IPS-20b (cell line): ENCODE measurements at regions not wholly inside any gene's neighbourhood (a gene's known extent, or its start where the extent isn't known, plus 50 kb on each side); places are given as distances from the start of the nearest gene placed in this dataset.

Source experiments
- H3K27ac ChIP-seq: one replicate; pipeline ENCODE4 v1.5.1; 2013; ENCODE audit warnings: low read length
- H3K27me3 ChIP-seq: 2 replicates; pipeline ENCODE4 v1.6.1; 2013; ENCODE audit warnings: mild to moderate bottlenecking, low read length, inconsistent platforms; ENCODE audit not compliant: insufficient read depth
- H3K36me3 ChIP-seq: 2 replicates; pipeline ENCODE4 v1.6.1; 2013; ENCODE audit warnings: low read depth, mild to moderate bottlenecking, inconsistent platforms, low read length, moderate library complexity; ENCODE audit not compliant: insufficient read depth
- H3K4me1 ChIP-seq: 2 replicates; pipeline ENCODE4 v1.6.1; 2013; ENCODE audit warnings: mild to moderate bottlenecking, control low read depth, inconsistent platforms, low read length, moderate library complexity; ENCODE audit not compliant: insufficient read depth
- H3K4me3 ChIP-seq: 2 replicates; pipeline ENCODE4 v1.5.1; 2013; ENCODE audit warnings: mild to moderate bottlenecking, low read length, inconsistent platforms
- H3K9ac ChIP-seq: 2 replicates; pipeline ENCODE4 v1.6.1; 2013; ENCODE audit warnings: low read depth, mild to moderate bottlenecking, inconsistent platforms, low read length, moderate library complexity
- H3K9me3 ChIP-seq: 2 replicates; pipeline ENCODE4 v1.6.1; 2013; ENCODE audit warnings: mild to moderate bottlenecking, low read depth, low read length, inconsistent platforms; ENCODE audit not compliant: insufficient read depth

DNA sequence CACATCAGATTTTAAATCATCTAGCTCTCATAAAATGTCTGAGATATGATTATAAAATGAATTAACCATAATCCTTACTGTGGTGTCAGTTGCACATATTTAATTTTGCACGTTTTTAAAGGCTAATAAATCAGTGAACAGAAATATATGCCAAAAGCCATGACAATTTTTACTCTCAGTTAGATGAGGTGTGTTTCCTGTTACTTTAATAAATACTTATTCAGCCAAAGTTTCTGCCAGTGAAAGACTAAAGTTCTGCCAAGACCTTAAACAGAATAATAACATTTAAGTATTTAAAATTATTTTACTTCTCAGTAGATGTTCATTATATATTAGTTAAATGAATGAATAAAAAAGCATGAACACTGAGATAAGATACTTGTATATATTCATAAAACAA, 1150.1 kb downstream of the NAALADL2 start:
- Histone ChIP-seq H3K9me3 (no peaks in the 10 kb centered on the region), H3K27ac (no peak overlapping the region), H3K27me3 (no peaks in the 10 kb centered on the region), H3K4me1 (peaks cover 3% of the 10 kb centered on the region; the same call in 1 of the 2 replicates), H3K36me3 (no peaks in the 10 kb centered on the region), H3K9ac (no peak overlapping the region), H3K4me3 (no peak overlapping the region)

DNA sequence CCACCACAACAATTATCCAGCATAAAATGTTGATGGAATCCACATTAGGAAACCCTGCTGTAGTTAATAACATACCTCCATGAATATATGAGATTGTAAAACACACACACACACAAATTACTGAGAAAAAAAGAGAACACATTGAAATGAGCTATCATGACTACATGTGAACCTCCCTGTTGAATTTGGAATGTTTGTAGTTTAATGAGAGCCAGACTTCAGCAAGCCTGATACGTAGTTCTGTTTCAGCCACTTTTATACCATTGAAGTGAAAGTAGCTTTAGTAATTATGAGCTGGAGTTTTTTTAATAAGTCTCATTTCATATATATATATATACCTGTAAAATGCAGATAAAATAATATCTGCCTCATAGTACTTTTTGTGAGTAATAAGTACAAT, 1146.4 kb downstream of the NAALADL2 start:
- Histone ChIP-seq H3K27me3 (no peaks in the 10 kb centered on the region), H3K27ac (no peak overlapping the region), H3K36me3 (no peaks in the 10 kb centered on the region), H3K9me3 (no peaks in the 10 kb centered on the region), H3K4me1 (peaks cover 3% of the 10 kb centered on the region; the same call in 1 of the 2 replicates), H3K4me3 (no peak overlapping the region), H3K9ac (no peak overlapping the region)

DNA sequence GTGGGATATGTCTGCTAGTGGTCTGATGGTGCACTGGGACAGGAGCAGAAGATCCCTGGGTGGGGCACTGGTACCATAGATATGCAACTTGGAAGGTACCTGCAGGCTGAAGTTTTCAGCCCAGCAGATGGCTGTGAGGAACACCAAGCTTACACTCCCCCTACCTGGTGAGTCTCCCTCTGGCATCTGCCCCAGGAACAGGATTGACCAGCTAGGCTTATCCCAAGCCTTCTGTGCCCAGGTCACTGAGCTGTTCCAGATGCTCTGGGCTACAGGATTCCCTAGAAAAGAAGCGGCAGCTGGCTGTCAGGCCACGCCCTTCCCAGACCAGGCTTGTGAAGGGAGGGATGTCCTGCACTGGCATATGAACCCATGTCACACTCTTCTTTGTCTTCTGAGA, 1130.0 kb downstream of the NAALADL2 start:
- H3K4me3 ChIP-seq, result no peak overlapping the region
- H3K9me3 ChIP-seq, result no peaks in the 10 kb centered on the region
- no peak overlapping the region for H3K9ac ChIP-seq
- H3K36me3 ChIP-seq, result no peaks in the 10 kb centered on the region
- no peaks in the 10 kb centered on the region for H3K27me3 ChIP-seq
- H3K4me1 ChIP-seq, result peaks cover 7% of the 10 kb centered on the region; the same call in 1 of the 2 replicates
- H3K27ac ChIP-seq, result no peak overlapping the region

DNA sequence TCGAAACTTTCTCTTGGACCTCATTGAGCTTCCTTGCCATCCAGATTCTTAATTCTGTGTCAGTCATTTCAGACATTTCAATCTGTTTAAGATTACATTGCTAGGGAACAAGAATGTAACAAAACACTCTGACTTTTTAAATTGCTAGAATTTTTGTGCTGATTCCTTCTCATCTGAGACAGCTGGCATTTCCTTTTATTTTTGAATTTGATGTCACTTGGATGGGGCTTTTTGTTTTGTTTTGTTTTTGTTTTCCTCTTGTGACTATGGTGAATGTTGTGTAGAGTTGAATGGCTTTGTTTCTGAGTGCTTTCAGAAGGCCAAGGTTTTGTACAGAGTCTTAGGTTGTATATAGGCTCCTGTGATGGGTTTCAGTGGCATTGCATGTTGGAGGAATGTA, 1129.3 kb downstream of the NAALADL2 start:
- H3K9me3 ChIP-seq, result no peaks in the 10 kb centered on the region
- no peak overlapping the region for H3K4me3 ChIP-seq
- no peak overlapping the region for H3K9ac ChIP-seq
- H3K36me3 ChIP-seq, result no peaks in the 10 kb centered on the region
- H3K27ac ChIP-seq, result no peak overlapping the region
- H3K4me1 ChIP-seq, result peaks cover 7% of the 10 kb centered on the region; the same call in 1 of the 2 replicates
- H3K27me3 ChIP-seq, result no peaks in the 10 kb centered on the region

DNA sequence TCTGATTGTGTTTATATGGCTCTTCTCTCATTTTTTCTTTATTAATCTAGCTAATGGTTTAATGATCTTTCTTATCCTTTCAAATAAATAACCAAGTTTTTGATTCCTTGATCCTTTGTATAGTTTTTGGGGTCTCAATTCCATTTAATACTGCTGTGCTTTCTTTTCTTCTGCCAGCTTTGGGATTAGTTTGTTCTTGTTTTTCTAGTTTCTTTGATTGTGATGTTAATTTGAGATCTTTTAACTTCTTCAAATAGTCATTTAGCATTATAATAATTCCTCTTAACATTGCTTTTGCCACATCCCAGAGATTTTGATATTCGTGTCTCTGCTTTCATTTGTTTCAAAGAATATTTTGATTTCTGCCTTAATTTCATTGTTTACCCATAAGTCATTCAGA, 1126.6 kb downstream of the NAALADL2 start:
- peak overlapping the region; percentile 20; the same call in 1 of the 2 replicates for H3K4me3 ChIP-seq
- H3K27me3 ChIP-seq, result no peaks in the 10 kb centered on the region
- H3K36me3 ChIP-seq, result no peaks in the 10 kb centered on the region
- H3K27ac ChIP-seq, result no peak overlapping the region
- peaks cover 7% of the 10 kb centered on the region; the same call in 1 of the 2 replicates for H3K4me1 ChIP-seq
- no peaks in the 10 kb centered on the region for H3K9me3 ChIP-seq
- no peak overlapping the region for H3K9ac ChIP-seq

DNA sequence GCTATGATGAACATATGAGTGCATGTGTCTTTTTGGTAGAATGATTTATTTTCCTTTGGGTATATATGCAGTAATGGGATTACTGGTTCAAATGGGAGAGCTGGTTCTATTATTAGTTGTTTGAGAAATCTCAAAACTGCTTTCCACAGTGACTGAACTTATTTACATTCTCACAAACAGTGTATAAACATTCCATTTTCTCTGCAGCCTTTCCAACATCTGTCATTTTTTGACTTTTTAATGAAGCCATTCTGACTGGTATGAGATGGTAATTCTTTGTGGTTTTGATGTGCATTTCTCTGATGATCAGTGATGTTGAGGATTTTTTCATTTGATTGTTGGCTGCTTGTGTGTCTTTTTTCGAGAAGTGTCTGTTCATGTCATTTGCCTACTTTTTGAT, 1124.2 kb downstream of the NAALADL2 start:
- no peaks in the 10 kb centered on the region for H3K36me3 ChIP-seq
- H3K4me3 ChIP-seq, result no peak overlapping the region
- no peak overlapping the region for H3K9ac ChIP-seq
- no peak overlapping the region for H3K27ac ChIP-seq
- no peaks in the 10 kb centered on the region for H3K9me3 ChIP-seq
- peaks cover 7% of the 10 kb centered on the region; the same call in 1 of the 2 replicates for H3K4me1 ChIP-seq
- H3K27me3 ChIP-seq, result no peaks in the 10 kb centered on the region

DNA sequence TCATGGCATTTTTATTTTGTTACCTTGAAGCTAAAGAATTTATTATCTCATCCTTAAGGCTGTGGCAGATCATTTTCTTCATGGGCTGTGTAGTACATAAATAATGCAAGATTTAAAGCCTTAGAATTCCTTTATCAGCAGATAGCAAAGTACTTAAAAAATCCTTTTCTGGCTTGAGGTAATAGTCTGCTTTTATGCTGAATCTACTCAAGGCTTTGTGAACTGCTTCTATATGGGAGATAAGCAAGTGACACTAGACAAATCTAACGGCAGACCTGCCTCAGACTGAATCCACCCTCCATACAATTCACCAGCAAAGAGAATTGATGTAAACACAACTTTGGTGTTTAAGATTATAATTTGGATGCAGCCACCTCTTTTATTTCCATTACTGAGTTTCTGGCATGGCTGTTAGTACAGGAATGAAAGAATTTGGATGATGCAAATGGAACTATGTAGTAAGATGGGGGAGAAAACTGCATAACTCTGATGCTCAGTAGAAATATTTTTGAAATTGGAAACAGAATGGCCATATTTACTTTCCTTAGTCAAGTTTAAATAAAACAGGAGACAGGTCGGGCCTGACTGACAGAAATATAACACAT, 1121.5 kb downstream of the NAALADL2 start:
- Histone ChIP-seq H3K27me3 (no peaks in the 10 kb centered on the region), H3K9me3 (peaks cover 7% of the 10 kb centered on the region; the same call in 1 of the 2 replicates)

DNA sequence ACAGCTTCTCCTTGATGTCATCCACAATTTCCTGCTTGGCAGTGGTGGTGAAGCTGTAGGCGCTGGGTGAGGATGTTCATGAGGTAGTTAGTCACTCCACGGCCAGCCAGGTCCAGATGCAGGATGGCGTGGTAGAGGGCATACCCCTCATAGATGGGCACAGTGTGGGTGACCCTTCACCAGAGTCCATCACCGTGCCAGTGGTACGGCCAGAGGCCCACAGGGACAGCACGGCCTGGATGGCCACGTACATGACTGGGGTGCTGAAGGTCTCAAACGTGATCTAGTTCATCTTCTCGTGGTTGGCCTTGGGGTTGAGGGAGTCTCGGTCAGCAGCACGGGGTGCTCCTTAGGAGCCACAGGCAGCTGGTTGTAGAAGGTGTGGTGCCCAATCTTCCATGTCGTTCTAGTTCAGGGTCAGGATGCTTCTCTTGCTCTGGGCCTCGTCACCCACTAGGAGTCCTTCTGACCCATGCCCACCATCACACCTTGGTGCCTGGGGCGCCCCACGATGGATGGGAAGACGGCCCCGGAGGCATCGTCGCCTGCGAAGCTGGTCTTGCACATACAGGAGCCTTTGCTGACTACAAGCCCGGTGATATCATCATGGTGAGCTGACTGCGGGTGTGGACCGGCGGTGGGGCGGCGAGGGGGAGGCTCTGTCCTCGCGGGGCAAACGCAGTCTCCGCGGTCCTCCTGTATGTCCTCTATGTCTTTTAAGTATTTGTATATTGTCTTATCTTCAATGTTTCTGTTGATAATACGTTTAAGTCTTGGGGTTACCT, 1119.0 kb downstream of the NAALADL2 start:
- Histone ChIP-seq H3K27ac (no peak overlapping the region), H3K4me3 (no peak overlapping the region), H3K9ac (no peak overlapping the region), H3K9me3 (peaks cover 7% of the 10 kb centered on the region; the same call in 1 of the 2 replicates), H3K27me3 (no peaks in the 10 kb centered on the region), H3K36me3 (no peaks in the 10 kb centered on the region), H3K4me1 (no peaks in the 10 kb centered on the region)

More for the DNA sequence above, 1121.5 kb downstream of the NAALADL2 start:
- Histone ChIP-seq H3K4me3 (no peak overlapping the region), H3K36me3 (no peaks in the 10 kb centered on the region), H3K9ac (no peak overlapping the region), H3K4me1 (peaks cover 5% of the 10 kb centered on the region; the same call in 1 of the 2 replicates), H3K27ac (no peak overlapping the region)

DNA sequence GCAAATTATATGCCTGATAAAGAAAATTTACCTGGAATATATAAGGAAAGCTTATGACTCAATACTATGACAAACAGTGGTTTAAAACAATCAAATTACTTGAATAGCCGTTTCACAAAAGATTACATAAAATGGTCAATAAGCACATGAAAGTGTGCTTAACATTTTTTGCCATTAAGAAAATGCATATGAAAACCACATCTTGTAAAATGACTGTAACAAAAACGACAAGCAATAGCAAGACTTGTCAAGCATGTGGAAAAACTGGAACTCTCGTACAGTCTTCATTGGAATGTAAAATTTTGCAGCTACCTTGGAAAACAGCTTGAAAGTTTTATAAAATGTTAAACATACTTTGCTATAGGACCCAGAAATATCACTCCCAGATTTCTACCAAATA, 1110.3 kb downstream of the NAALADL2 start:
- H3K36me3 ChIP-seq, result no peaks in the 10 kb centered on the region
- H3K27ac ChIP-seq, result no peak overlapping the region
- no peaks in the 10 kb centered on the region for H3K4me1 ChIP-seq
- no peaks in the 10 kb centered on the region for H3K27me3 ChIP-seq
- H3K4me3 ChIP-seq, result no peak overlapping the region
- H3K9ac ChIP-seq, result no peak overlapping the region
- H3K9me3 ChIP-seq, result no peaks in the 10 kb centered on the region

DNA sequence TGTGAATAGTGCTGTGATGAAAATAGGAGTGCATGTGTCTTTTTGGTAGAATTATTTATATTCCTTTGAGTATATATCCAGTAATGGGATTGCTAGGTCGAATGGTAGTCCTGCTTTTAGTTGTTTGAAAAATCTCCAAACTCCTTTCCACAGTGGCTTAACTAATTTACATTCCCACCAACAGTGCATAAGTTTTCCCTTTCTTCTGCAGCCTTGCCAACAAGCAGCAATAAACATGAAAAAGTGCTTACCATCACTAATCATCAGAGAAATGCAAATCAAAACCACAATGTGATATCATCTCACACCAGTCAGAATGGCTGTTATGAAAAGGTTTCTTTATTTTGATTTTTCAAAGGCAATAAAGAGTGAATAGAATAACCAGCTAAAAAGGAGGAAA, 1105.9 kb downstream of the NAALADL2 start:
- H3K9ac ChIP-seq, result no peak overlapping the region
- no peak overlapping the region for H3K4me3 ChIP-seq
- H3K9me3 ChIP-seq, result no peaks in the 10 kb centered on the region
- no peak overlapping the region for H3K27ac ChIP-seq
- H3K4me1 ChIP-seq, result no peaks in the 10 kb centered on the region
- no peaks in the 10 kb centered on the region for H3K27me3 ChIP-seq
- no peaks in the 10 kb centered on the region for H3K36me3 ChIP-seq

DNA sequence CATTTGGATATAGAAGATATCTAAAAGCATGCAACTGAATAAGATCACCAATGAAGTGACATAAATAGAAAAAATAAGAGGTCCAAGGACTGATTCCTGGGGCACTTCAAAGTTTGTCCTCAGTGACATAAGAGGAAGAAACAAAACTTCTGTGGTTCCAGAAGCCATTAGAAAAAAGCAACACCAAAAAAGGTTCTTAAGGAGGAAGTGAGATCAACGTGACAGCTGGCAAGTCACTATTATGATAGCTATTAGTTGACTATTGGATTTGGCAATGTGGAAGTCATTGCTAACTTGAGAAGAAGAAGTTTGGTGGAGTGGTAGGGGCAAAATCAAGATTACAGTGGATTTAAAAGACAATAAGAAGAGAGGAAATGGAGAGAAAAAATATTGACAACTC, 1098.3 kb downstream of the NAALADL2 start:
- Histone ChIP-seq H3K9ac (no peak overlapping the region), H3K4me3 (no peak overlapping the region), H3K27ac (no peak overlapping the region), H3K36me3 (no peaks in the 10 kb centered on the region), H3K9me3 (no peaks in the 10 kb centered on the region), H3K27me3 (no peaks in the 10 kb centered on the region), H3K4me1 (no peaks in the 10 kb centered on the region)

DNA sequence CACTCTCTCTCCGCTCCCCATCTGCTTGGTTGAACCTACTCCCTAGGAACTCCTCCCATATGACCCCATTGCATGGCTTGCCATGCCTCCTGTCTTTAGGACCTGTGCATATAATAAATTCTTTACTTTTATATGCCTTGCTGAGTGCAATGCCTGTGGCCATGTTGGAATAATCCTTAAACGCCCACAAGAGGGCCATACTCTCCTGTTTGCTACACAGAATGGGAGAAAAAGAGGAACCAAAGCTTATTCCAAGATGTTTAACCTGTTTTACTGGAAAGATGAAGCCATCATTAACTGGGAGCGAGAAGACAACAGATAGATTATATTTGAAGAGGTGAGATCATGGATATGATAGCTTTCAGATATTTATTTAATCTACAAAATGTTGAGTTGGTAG, 1097.8 kb downstream of the NAALADL2 start:
- Histone ChIP-seq H3K36me3 (no peaks in the 10 kb centered on the region), H3K4me3 (no peak overlapping the region), H3K27ac (no peak overlapping the region), H3K9ac (no peak overlapping the region), H3K27me3 (no peaks in the 10 kb centered on the region), H3K9me3 (no peaks in the 10 kb centered on the region), H3K4me1 (no peaks in the 10 kb centered on the region)
